BE2C (cell line): ENCODE measurements at regions not wholly inside any gene's neighbourhood (a gene's known extent, or its start where the extent isn't known, plus 50 kb on each side); places are given as distances from the start of the nearest gene placed in this dataset.

ENCODE experiments used
- DNase-seq: peaks from one replicate; pipeline ENCODE4 v3.0.0-alpha.2; 2020
- H3K27me3 ChIP-seq: fragments of 250-450 bp; sonication (Bioruptor Pico); 2 replicates; pipeline ENCODE4 v1.5.1; 2020; ENCODE audit warnings: mild to moderate bottlenecking
- H3K36me3 ChIP-seq: fragments of 250-450 bp; sonication (Bioruptor Pico); 2 replicates; pipeline ENCODE4 v1.5.1; 2020; ENCODE audit warnings: mild to moderate bottlenecking
- H3K4me1 ChIP-seq: fragments of 250-450 bp; sonication (Bioruptor Pico); 2 replicates; pipeline ENCODE4 v1.5.1; 2020
- H3K4me3 ChIP-seq: 2 replicates; pipeline ENCODE4 v1.5.1; 2011; ENCODE audit warnings: low read depth, low read length
- H3K9me3 ChIP-seq: fragments of 250-450 bp; sonication (Bioruptor Pico); 2 replicates; pipeline ENCODE4 v1.5.1; 2020
- TF ChIP-seq, protein P1 (sequence below): IDR thresholded peaks from 2 replicates; pipeline ENCODE4 v1.5.1; 2012; ENCODE audit warnings: mild to moderate bottlenecking, low read depth, low read length

DNA sequence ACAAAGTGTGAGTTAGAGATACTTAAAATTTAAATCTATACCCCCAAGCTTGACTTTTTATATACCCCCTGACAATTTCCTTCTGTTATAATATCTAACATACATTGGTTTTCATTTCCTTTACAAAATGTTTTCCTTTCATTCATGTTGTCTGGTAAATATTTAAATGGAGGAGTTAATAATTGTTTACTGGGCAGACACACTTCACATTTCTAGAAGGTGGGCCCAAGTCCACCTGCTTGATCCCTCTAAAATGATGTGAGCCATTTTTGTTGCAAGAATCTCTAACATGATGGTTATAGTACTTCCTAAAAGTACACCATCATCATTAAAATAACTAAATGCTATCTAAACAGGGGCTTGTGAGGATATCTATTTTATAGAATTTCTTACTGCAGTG lies 155.9 kb downstream of the FAM174A start:
- Histone ChIP-seq H3K4me3 (no peak overlapping the region), H3K36me3 (no peaks in the 10 kb centered on the region), H3K9me3 (no peaks in the 10 kb centered on the region), H3K27me3 (no peaks in the 10 kb centered on the region), H3K4me1 (no peaks in the 10 kb centered on the region; the same call in 1 of the 2 replicates)
- DNase-seq = no peak
- TF ChIP-seq, protein P1, sequence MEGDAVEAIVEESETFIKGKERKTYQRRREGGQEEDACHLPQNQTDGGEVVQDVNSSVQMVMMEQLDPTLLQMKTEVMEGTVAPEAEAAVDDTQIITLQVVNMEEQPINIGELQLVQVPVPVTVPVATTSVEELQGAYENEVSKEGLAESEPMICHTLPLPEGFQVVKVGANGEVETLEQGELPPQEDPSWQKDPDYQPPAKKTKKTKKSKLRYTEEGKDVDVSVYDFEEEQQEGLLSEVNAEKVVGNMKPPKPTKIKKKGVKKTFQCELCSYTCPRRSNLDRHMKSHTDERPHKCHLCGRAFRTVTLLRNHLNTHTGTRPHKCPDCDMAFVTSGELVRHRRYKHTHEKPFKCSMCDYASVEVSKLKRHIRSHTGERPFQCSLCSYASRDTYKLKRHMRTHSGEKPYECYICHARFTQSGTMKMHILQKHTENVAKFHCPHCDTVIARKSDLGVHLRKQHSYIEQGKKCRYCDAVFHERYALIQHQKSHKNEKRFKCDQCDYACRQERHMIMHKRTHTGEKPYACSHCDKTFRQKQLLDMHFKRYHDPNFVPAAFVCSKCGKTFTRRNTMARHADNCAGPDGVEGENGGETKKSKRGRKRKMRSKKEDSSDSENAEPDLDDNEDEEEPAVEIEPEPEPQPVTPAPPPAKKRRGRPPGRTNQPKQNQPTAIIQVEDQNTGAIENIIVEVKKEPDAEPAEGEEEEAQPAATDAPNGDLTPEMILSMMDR = no peak

DNA sequence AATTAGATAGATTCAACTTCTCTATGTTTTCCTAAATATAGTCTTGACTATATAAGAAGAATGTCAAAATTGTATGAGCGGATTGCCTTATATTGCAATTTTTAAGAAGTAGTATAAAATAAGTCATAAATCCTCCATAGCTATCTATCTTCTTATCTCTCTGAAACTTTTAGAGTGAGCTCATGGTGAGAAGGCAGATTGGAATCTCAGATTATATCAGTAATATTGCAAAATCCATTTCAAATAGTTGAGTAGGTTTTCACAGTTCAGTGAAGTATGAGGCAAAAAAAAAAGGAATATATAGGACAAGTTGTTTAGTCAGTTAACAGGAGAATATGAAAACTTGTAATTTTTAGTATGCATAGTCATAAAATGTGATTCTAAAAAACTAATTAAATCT lies 156.4 kb downstream of the FAM174A start:
- Histone ChIP-seq H3K36me3 (no peaks in the 10 kb centered on the region), H3K4me1 (no peaks in the 10 kb centered on the region; the same call in 1 of the 2 replicates), H3K9me3 (no peaks in the 10 kb centered on the region), H3K27me3 (no peaks in the 10 kb centered on the region), H3K4me3 (no peak overlapping the region)
- no peak for DNase-seq
- TF ChIP-seq, protein P1 = no peak

DNA sequence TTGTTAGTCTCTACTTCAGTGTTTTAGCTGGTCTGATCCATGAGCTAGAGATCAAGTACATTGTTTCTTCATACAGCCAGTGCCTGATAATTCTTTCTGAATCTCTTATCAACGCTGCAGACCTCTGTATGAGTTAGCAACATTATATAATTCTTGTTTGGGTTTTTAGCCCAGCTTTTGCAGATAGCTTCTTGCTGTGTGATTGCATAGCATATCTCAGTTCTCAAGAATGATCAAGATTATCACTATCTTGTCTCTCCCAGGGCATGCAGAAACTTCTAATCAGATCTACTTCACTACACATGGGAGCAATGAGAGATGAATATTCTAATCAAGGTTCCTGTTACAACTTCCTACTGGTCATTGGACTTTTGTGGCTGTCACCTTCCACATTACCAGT lies 158.3 kb downstream of the FAM174A start:
- H3K4me3 ChIP-seq = no peak overlapping the region
- no peaks in the 10 kb centered on the region; the same call in 1 of the 2 replicates for H3K4me1 ChIP-seq
- H3K9me3 ChIP-seq = no peaks in the 10 kb centered on the region
- TF ChIP-seq, protein P1 = no peak
- H3K36me3 ChIP-seq = no peaks in the 10 kb centered on the region
- DNase-seq = no peak
- no peaks in the 10 kb centered on the region for H3K27me3 ChIP-seq

DNA sequence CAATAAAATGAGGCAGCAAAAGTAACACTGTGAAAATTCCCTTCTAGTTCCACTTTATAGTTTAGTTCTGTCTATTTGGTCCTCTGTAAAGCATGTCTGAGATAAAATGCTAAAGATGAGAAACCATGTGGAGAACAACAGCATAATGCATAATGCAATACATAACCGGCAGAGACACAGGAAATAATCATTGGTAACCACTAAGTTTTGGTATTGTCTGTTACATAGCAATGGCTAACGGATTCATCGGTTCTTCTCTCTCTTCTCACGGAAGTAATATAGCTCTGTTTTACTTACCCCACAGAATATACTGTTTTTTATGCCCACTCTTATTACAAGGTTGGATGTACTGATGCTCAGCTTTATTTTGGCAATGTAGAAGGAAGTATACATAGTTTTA lies 158.9 kb downstream of the FAM174A start:
- Histone ChIP-seq H3K4me1 (no peaks in the 10 kb centered on the region; the same call in 1 of the 2 replicates), H3K4me3 (no peak overlapping the region), H3K36me3 (no peaks in the 10 kb centered on the region), H3K27me3 (no peaks in the 10 kb centered on the region), H3K9me3 (no peaks in the 10 kb centered on the region)
- TF ChIP-seq, protein P1 = no peak
- DNase-seq = no peak

DNA sequence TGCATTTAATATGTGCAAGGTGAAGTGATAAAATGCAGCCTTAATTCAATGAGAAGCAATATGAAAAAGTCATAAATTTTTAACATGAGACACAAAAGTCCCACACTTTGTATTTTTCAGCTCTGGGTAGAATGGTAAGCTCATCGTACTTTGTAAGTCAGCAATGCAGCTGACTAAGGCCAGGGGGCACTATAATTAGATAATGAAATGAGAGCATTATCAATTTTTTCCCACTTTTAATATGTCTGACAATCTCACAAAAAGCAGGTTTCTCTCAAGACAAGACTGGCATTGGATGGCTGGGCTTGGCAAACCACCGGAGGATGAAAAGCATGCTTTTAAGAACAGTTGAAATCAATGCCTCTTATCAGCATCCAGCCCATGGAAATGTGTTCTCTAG lies 162.8 kb downstream of the FAM174A start:
- Histone ChIP-seq H3K27me3 (no peaks in the 10 kb centered on the region), H3K4me1 (no peaks in the 10 kb centered on the region; the same call in 1 of the 2 replicates), H3K4me3 (no peak overlapping the region), H3K9me3 (no peaks in the 10 kb centered on the region), H3K36me3 (no peaks in the 10 kb centered on the region)
- no peak for DNase-seq
- TF ChIP-seq, protein P1 = peak; percentile 40

- TF ChIP-seq, protein P1 = peak; percentile 19; the same call in 1 of the 2 replicates
- no peak for DNase-seq
These were observed 171.6 kb downstream of the FAM174A start for GRCh38 chr5:100706776-100707175.

More at GRCh38 chr5:100706776-100707175, 171.6 kb downstream of the FAM174A start:
- H3K4me3 ChIP-seq = no peak overlapping the region
- H3K9me3 ChIP-seq = no peaks in the 10 kb centered on the region
- H3K4me1 ChIP-seq = no peaks in the 10 kb centered on the region
- H3K27me3 ChIP-seq = no peaks in the 10 kb centered on the region
- H3K36me3 ChIP-seq = no peaks in the 10 kb centered on the region
